Retinal pigment epithelial cell (primary cell): ENCODE measurements at regions not wholly inside any gene's neighbourhood (a gene's known extent, or its start where the extent isn't known, plus 50 kb on each side); places are given as distances from the start of the nearest gene placed in this dataset.
A peak's percentile ranks its signal among the peaks of the same experiment; 100 is the strongest.
"Not testable (repeated sequence)": the region's sequence is repeated elsewhere in the genome, so short reads cannot be mapped to it uniquely, and the experiment has no call there.

Experiments
- DNase-seq: peaks from one replicate; pipeline ENCODE4 v3.0.0-alpha.2; 2010; ENCODE audit warnings: low read depth
- H3K4me3 ChIP-seq: 2 replicates; pipeline ENCODE4 v1.5.1; 2011; ENCODE audit warnings: mild to moderate bottlenecking, low read length, control low read depth, moderate library complexity

GRCh38 chr2:91559269-91559668 lies 2867.8 kb downstream of the RPIA start:
- DNase-seq, H3K4me3 ChIP-seq: not testable (repeated sequence)

GRCh38 chr2:91559886-91560614 lies 2868.6 kb downstream of the RPIA start:
- DNase-seq, H3K4me3 ChIP-seq: not testable (repeated sequence)

- DNase-seq, H3K4me3 ChIP-seq: not testable (repeated sequence)
Observed at GRCh38 chr2:91562184-91562583, 2870.7 kb downstream of the RPIA start.

- H3K4me3 ChIP-seq, DNase-seq: not testable (repeated sequence)
Observed at GRCh38 chr2:91564700-91565099, 2873.2 kb downstream of the RPIA start.

GRCh38 chr2:91565689-91566430 lies 2874.4 kb downstream of the RPIA start:
- H3K4me3 ChIP-seq, DNase-seq: not testable (repeated sequence)

GRCh38 chr2:91566611-91567010 lies 2875.1 kb downstream of the RPIA start:
- not testable (repeated sequence) for H3K4me3 ChIP-seq, DNase-seq

- H3K4me3 ChIP-seq, DNase-seq: not testable (repeated sequence)
Observed at GRCh38 chr2:91567546-91568335, 2876.3 kb downstream of the RPIA start.

GRCh38 chr2:91568391-91569338 lies 2877.2 kb downstream of the RPIA start:
- DNase-seq, H3K4me3 ChIP-seq: not testable (repeated sequence)

GRCh38 chr2:91571239-91571923 lies 2879.9 kb downstream of the RPIA start:
- peak overlapping the region; percentile 27 for H3K4me3 ChIP-seq
- peak; percentile 2 for DNase-seq

GRCh38 chr2:91573018-91573417 lies 2881.5 kb downstream of the RPIA start:
- DNase-seq, H3K4me3 ChIP-seq: not testable (repeated sequence)

GRCh38 chr2:91573755-91574154 lies 2882.3 kb downstream of the RPIA start:
- not testable (repeated sequence) for H3K4me3 ChIP-seq

GRCh38 chr2:91574255-91574654 lies 2882.8 kb downstream of the RPIA start:
- DNase-seq, H3K4me3 ChIP-seq: not testable (repeated sequence)

More at GRCh38 chr2:91573755-91574154, 2882.3 kb downstream of the RPIA start:
- DNase-seq: not testable (repeated sequence)

GRCh38 chr2:91575701-91576100 lies 2884.2 kb downstream of the RPIA start:
- not testable (repeated sequence) for H3K4me3 ChIP-seq, DNase-seq

- not testable (repeated sequence) for H3K4me3 ChIP-seq, DNase-seq
Observed at GRCh38 chr2:91577406-91577805, 2885.9 kb downstream of the RPIA start.

GRCh38 chr2:91578678-91579077 lies 2887.2 kb downstream of the RPIA start:
- H3K4me3 ChIP-seq, DNase-seq: not testable (repeated sequence)

- DNase-seq, H3K4me3 ChIP-seq: not testable (repeated sequence)
Observed at GRCh38 chr2:91579555-91579954, 2888.1 kb downstream of the RPIA start.

GRCh38 chr2:91580043-91580442 lies 2888.6 kb downstream of the RPIA start:
- H3K4me3 ChIP-seq, DNase-seq: not testable (repeated sequence)

- H3K4me3 ChIP-seq, DNase-seq: not testable (repeated sequence)
Observed at GRCh38 chr2:91587098-91587497, 2895.6 kb downstream of the RPIA start.
